Right lobe of liver (tissue), 6 donors: ENCODE measurements at regions not wholly inside any gene's neighbourhood (a gene's known extent, or its start where the extent isn't known, plus 50 kb on each side); places are given as distances from the start of the nearest gene placed in this dataset.

Experiments used
- ATAC-seq, 4 donors: fragments of 200-7000 bp; cut with Tn5 transposase; one replicate each; pipeline ENCODE4 v1.9.1; 2020; ENCODE audit warnings: mild to moderate bottlenecking in 4 of 4, moderate library complexity in 4 of 4
- DNase-seq, 3 donors: peaks; one replicate each; pipeline ENCODE4 v3.0.0-alpha.2; 2020
- H3K27ac ChIP-seq, 3 donors: fragments of 200-600 bp; one replicate each; pipeline ENCODE4 v1.8.0; 2022
- H3K27me3 ChIP-seq, 2 donors: fragments of 200-600 bp; one replicate each; pipeline ENCODE4 v1.8.0; 2022
- H3K36me3 ChIP-seq, 4 donors: fragments of 200-600 bp; sonication (generic) in 1 of 4; one replicate each; pipeline versions ENCODE4 v1.5.1 to v1.8.0; 2017 to 2022; ENCODE audit warnings: control low read depth in 1 of 4
- H3K4me1 ChIP-seq, 4 donors: fragments of 200-600 bp; sonication (generic) in 1 of 4; one replicate each; pipeline versions ENCODE4 v1.5.1 to v1.8.0; 2017 to 2022; ENCODE audit warnings: control low read depth in 1 of 4
- H3K4me3 ChIP-seq, 3 donors: fragments of 200-600 bp; one replicate each; pipeline ENCODE4 v1.8.0; 2022
- H3K9me3 ChIP-seq, 4 donors: fragments of 200-600 bp; sonication (generic) in 1 of 4; one replicate each; pipeline versions ENCODE4 v1.5.1 to v1.8.0; 2017 to 2022; ENCODE audit warnings: control low read depth in 1 of 4
- POLR2A ChIP-seq: fragments of 450-650 bp; IDR thresholded peaks from one replicate; pipeline ENCODE4 v1.6.1; 2017; ENCODE audit warnings: antibody characterized with exemption, mild to moderate bottlenecking
- WGBS: methylation state at CpG from one replicate; pipeline ENCODE4 v1.1.6; 2018; ENCODE audit warnings: low coverage, low lambda C conversion rate; ENCODE audit not compliant: insufficient coverage; ENCODE audit errors: missing lambda C conversion rate; 5-methylcytosine and 5-hydroxymethylcytosine counted together
- intact Hi-C, 2 donors: fragments of 100-400 bp; cut with DNase I; formaldehyde crosslinking; loops; one replicate each; pipeline versions ENCODE4 v1.11.2 to v1.14.1; 2022
- TF ChIP-seq, protein P1 (sequence below), 4 donors: fragments of 200-600 bp in 3 of 4; fragments of 450-650 bp in 1 of 4; IDR thresholded peaks; one replicate each; pipeline versions ENCODE4 v1.5.1 to v1.8.0; 2016 to 2022; ENCODE audit warnings: antibody characterized with exemption in 4 of 4, mild to moderate bottlenecking in 2 of 4
- donor health status: DM: no; HTN: yes; CAD: no.
- donor health status: DM: no; HTN: no; CAD: no.
- donor health status: DM: no; HTN: no; CAD: no.
- donor health status: DM: no; HTN: yes; CAD: no.
- donor health status: DM: no; HTN: yes; CAD: no.

DNA sequence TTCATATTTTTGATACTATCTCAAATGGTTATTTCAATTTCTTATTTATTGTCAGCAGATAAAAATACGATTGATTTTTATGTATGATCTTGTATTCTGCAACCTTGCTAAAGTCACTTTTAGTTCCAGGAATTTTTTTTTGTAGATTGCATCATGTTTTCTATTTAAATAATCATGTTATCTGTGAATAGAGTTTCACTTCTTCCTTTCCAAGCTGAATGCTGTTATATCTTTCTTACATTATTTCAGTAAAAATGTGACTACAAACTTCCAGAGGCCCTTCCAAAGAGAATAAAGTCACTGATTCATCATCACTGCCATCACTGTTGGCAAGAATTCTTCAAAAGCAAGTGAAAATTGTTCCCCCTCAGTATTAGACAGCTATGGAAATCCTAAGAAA lies 104.7 kb upstream of the RAP1B start:
- Histone ChIP-seq H3K9me3 (no peaks in the 10 kb centered on the region), H3K27ac (no peak overlapping the region), H3K4me1 (no peaks in the 10 kb centered on the region), H3K36me3 (no peaks in the 10 kb centered on the region), H3K4me3 (no peak overlapping the region), H3K27me3 (no peaks in the 10 kb centered on the region)
- 28% methylated on average over 1 of the region's 1 CpG for WGBS
- no peak for DNase-seq
- intact Hi-C loops: no loop called here
- peak in 1 of 4 donors; percentile 17 for ATAC-seq
- TF ChIP-seq, protein P1, sequence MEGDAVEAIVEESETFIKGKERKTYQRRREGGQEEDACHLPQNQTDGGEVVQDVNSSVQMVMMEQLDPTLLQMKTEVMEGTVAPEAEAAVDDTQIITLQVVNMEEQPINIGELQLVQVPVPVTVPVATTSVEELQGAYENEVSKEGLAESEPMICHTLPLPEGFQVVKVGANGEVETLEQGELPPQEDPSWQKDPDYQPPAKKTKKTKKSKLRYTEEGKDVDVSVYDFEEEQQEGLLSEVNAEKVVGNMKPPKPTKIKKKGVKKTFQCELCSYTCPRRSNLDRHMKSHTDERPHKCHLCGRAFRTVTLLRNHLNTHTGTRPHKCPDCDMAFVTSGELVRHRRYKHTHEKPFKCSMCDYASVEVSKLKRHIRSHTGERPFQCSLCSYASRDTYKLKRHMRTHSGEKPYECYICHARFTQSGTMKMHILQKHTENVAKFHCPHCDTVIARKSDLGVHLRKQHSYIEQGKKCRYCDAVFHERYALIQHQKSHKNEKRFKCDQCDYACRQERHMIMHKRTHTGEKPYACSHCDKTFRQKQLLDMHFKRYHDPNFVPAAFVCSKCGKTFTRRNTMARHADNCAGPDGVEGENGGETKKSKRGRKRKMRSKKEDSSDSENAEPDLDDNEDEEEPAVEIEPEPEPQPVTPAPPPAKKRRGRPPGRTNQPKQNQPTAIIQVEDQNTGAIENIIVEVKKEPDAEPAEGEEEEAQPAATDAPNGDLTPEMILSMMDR (IDR thresholded peaks at IDR 0.05): no peak
- TF ChIP-seq POLR2A: no peak

DNA sequence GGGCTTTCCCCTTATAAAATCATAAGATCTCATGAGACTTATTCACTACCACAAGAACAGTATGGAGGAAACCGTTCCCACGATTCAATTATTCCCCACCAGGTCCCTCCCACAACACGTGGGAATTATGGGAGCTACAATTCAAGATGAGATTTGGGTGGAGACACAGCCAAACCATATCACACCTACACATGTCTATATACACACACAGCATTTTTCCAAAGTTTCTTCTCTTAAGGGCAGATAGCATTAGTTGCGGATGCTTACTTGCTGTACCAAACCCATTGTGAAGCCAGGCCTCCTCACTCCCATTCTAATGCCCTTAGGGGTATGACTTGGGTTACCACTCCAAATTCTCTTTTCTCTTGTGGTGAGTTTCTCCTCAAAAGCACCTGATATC lies 104.1 kb upstream of the RAP1B start:
- WGBS: 100% methylated on average over 1 of the region's 4 CpGs
- DNase-seq (no peak), ATAC-seq (no peak)
- Histone ChIP-seq H3K9me3 (no peaks in the 10 kb centered on the region), H3K4me3 (no peak overlapping the region), H3K27me3 (no peaks in the 10 kb centered on the region), H3K27ac (no peak overlapping the region), H3K36me3 (no peaks in the 10 kb centered on the region), H3K4me1 (no peaks in the 10 kb centered on the region)
- intact Hi-C loops: no loop called here
- TF ChIP-seq, protein P1 (IDR thresholded peaks at IDR 0.05): no peak
- no peak for TF ChIP-seq POLR2A

DNA sequence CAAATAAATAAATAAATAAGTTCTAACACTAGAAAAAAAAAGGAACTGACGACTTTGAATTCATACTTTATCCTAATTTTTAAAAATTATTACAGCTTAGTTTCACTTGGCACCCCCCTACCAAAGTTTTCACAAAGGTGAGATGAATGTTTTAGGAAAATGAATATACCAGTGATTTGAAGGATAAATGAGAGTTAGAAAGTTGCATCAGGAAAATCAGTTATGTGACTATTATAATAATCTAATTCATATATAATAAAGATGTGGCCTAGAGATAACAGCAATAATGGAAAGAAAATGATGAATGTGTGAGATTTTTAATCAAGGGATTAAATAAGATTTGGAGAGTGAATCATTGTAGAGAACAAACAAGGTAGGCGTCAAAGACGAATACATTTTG lies 103.0 kb upstream of the RAP1B start:
- 89% methylated on average over 3 of the region's 3 CpGs for WGBS
- H3K36me3 ChIP-seq: no peaks in the 10 kb centered on the region
- no peak overlapping the region for H3K27ac ChIP-seq
- no peaks in the 10 kb centered on the region for H3K27me3 ChIP-seq
- H3K4me3 ChIP-seq: no peak overlapping the region
- no peak for TF ChIP-seq POLR2A
- TF ChIP-seq, protein P1 (IDR thresholded peaks at IDR 0.05): no peak
- no peaks in the 10 kb centered on the region for H3K4me1 ChIP-seq
- no peaks in the 10 kb centered on the region for H3K9me3 ChIP-seq
- no peak for DNase-seq
- no peak for ATAC-seq
- intact Hi-C loops: no loop called here

DNA sequence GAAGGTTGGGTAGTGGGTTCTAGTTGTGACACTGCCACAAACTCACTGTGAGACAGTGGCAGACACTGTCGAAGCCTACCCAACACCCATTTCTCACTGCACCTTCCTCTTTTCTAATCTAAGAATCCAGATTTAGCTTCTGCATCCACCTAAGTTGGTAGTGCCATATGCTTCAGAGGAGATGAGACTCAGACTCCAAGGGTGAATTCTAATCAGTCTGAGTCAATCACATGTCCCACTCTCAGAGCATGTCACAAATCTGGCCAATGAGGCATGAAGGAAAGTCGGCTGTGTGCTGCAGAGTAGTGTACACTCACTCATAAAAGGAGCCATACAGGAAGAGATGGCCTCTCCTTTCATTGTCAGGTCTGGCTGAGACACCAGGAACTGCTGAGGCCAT lies 102.1 kb upstream of the RAP1B start:
- Histone ChIP-seq H3K27me3 (no peaks in the 10 kb centered on the region), H3K27ac (no peak overlapping the region), H3K36me3 (no peaks in the 10 kb centered on the region), H3K9me3 (no peaks in the 10 kb centered on the region), H3K4me1 (no peaks in the 10 kb centered on the region), H3K4me3 (no peak overlapping the region)
- ATAC-seq: no peak
- DNase-seq: no peak
- WGBS: no CpG with 5 or more reads among the region's 2 CpGs
- TF ChIP-seq POLR2A: no peak
- TF ChIP-seq, protein P1 (IDR thresholded peaks at IDR 0.05): no peak
- intact Hi-C loops: no loop called here

DNA sequence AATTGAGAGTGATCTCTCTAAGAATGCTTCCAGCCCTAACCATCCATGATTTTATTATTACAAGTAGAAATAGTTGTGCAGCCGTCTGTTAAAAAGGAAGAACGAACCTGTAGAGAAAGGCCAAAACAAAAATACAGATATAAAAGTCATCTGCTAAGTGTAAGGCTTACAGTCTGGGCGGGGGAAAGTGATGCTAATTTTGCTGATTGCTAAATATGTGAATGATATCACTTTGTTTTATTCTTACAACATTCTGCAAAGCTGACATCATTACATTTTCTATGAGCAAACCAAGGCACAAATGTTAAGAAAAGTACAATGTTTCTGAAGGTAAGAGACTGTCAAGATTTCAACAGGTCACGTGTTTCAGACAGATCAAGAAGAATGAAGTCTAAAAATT lies 101.5 kb upstream of the RAP1B start:
- no peaks in the 10 kb centered on the region for H3K36me3 ChIP-seq
- no peaks in the 10 kb centered on the region for H3K9me3 ChIP-seq
- 74% methylated on average over 4 of the region's 4 CpGs for WGBS
- no peaks in the 10 kb centered on the region for H3K4me1 ChIP-seq
- H3K4me3 ChIP-seq: no peak overlapping the region
- H3K27me3 ChIP-seq: no peaks in the 10 kb centered on the region
- ATAC-seq (no peak), DNase-seq (no peak)
- TF ChIP-seq, protein P1 (IDR thresholded peaks at IDR 0.05): no peak
- no peak for TF ChIP-seq POLR2A
- intact Hi-C loops: no loop called here
- no peak overlapping the region for H3K27ac ChIP-seq
